ENCODE measurements at regions not wholly inside any gene's neighbourhood (a gene's known extent, or its start where the extent isn't known, plus 50 kb on each side); places are given as distances from the start of the nearest gene placed in this dataset.

- no peak for TF ChIP-seq ZNF532 (CRISPR knock-in tag; IDR thresholded peaks at IDR 0.05; ENCODE audit: borderline replicate concordance)
Measured at GRCh38 chr2:74039611-74040010, 54.9 kb downstream of the TET3 start (continued).

- DNase-seq (ENCODE audit: low spot score) (no peak), ATAC-seq (no peak)
- Mint-ChIP-seq H3K27ac (no peak overlapping the region), H3K4me1 (peaks cover 32% of the 10 kb centered on the region), H3K27me3 (ENCODE audit: low read depth) (no peaks in the 10 kb centered on the region), H3K9me3 (no peaks in the 10 kb centered on the region), H3K4me3 (no peak overlapping the region), H3K36me3 (no peaks in the 10 kb centered on the region)
- ChIA-PET POLR2A (interaction anchor here (1.4 kb wide), 1 partner anchor 27 kb away, joined by 3 read pairs; no protein-coding TSS in a partner anchor), CTCF (interaction anchor here (1.1 kb wide), 1 partner anchor 9 kb away, joined by 3 read pairs; no protein-coding TSS in a partner anchor)
- TF ChIP-seq, protein P1, sequence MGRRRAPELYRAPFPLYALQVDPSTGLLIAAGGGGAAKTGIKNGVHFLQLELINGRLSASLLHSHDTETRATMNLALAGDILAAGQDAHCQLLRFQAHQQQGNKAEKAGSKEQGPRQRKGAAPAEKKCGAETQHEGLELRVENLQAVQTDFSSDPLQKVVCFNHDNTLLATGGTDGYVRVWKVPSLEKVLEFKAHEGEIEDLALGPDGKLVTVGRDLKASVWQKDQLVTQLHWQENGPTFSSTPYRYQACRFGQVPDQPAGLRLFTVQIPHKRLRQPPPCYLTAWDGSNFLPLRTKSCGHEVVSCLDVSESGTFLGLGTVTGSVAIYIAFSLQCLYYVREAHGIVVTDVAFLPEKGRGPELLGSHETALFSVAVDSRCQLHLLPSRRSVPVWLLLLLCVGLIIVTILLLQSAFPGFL (CRISPR knock-in tag; IDR thresholded peaks at IDR 0.05; ENCODE audit: borderline replicate concordance), result no peak
- TF ChIP-seq NFYB (CRISPR knock-in tag; conservative IDR thresholded peaks at IDR 0.05; ENCODE audit: low read depth) (no peak), ZBTB21 (CRISPR knock-in tag; IDR thresholded peaks at IDR 0.05; ENCODE audit: borderline replicate concordance) (no peak), NR3C1 (CRISPR knock-in tag; conservative IDR thresholded peaks at IDR 0.05; ENCODE audit: low read depth) (no peak), EMX1 (CRISPR knock-in tag; IDR thresholded peaks at IDR 0.05) (no peak), MXD4 (CRISPR knock-in tag; IDR thresholded peaks at IDR 0.05; ENCODE audit: borderline replicate concordance) (no peak), NR1H2 (CRISPR knock-in tag; IDR thresholded peaks at IDR 0.05) (no peak), RELA (CRISPR knock-in tag; IDR thresholded peaks at IDR 0.05; ENCODE audit: borderline replicate concordance) (no peak), HMGA2 (CRISPR knock-in tag; IDR thresholded peaks at IDR 0.05) (no peak), RORB (CRISPR knock-in tag; IDR thresholded peaks at IDR 0.05) (no peak)
- TF ChIP-seq, protein P2, sequence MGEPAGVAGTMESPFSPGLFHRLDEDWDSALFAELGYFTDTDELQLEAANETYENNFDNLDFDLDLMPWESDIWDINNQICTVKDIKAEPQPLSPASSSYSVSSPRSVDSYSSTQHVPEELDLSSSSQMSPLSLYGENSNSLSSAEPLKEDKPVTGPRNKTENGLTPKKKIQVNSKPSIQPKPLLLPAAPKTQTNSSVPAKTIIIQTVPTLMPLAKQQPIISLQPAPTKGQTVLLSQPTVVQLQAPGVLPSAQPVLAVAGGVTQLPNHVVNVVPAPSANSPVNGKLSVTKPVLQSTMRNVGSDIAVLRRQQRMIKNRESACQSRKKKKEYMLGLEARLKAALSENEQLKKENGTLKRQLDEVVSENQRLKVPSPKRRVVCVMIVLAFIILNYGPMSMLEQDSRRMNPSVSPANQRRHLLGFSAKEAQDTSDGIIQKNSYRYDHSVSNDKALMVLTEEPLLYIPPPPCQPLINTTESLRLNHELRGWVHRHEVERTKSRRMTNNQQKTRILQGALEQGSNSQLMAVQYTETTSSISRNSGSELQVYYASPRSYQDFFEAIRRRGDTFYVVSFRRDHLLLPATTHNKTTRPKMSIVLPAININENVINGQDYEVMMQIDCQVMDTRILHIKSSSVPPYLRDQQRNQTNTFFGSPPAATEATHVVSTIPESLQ (CRISPR knock-in tag; IDR thresholded peaks at IDR 0.05), result no peak
Measured at GRCh38 chr2:74041182-74041581, 56.5 kb downstream of the TET3 start.

GRCh38 chr2:74041726-74042125 lies 57.0 kb downstream of the TET3 start:
- CTCF ChIA-PET, result interaction anchor here (1.1 kb wide), 1 partner anchor 9 kb away, joined by 3 read pairs; no protein-coding TSS in a partner anchor
- ATAC-seq, result no peak
- TF ChIP-seq MYBL2 (CRISPR knock-in tag; IDR thresholded peaks at IDR 0.05), result no peak
- TF ChIP-seq SMAD4 (CRISPR knock-in tag; IDR thresholded peaks at IDR 0.05), result no peak
- TF ChIP-seq PRRX2 (CRISPR knock-in tag; IDR thresholded peaks at IDR 0.05), result no peak
- no peak for TF ChIP-seq PRDM15 (CRISPR knock-in tag; IDR thresholded peaks at IDR 0.05)
- TF ChIP-seq ZNF396 (CRISPR knock-in tag; IDR thresholded peaks at IDR 0.05; ENCODE audit: borderline replicate concordance), result no peak
- TF ChIP-seq ESRRA (CRISPR knock-in tag; IDR thresholded peaks at IDR 0.05; ENCODE audit: borderline replicate concordance), result no peak
- no peak for TF ChIP-seq OVOL2 (CRISPR knock-in tag; IDR thresholded peaks at IDR 0.05; ENCODE audit: borderline replicate concordance)
- no peak for TF ChIP-seq ZNF232 (CRISPR knock-in tag; IDR thresholded peaks at IDR 0.05)
- no peak for TF ChIP-seq CBFB (CRISPR knock-in tag; IDR thresholded peaks at IDR 0.05; ENCODE audit: low read depth)
- TF ChIP-seq GTF2I (CRISPR knock-in tag; conservative IDR thresholded peaks at IDR 0.05), result no peak
- no peak for TF ChIP-seq IRF1 (CRISPR knock-in tag; IDR thresholded peaks at IDR 0.05)
- no peak for TF ChIP-seq NR2C2 (CRISPR knock-in tag; IDR thresholded peaks at IDR 0.05)
- TF ChIP-seq CREM (CRISPR knock-in tag; IDR thresholded peaks at IDR 0.05), result no peak

More at GRCh38 chr2:74041726-74042125, 57.0 kb downstream of the TET3 start:
- Mint-ChIP-seq H3K4me3 (no peak overlapping the region), H3K4me1 (peaks cover 29% of the 10 kb centered on the region), H3K27me3 (ENCODE audit: low read depth) (no peaks in the 10 kb centered on the region), H3K27ac (no peak overlapping the region), H3K36me3 (no peaks in the 10 kb centered on the region), H3K9me3 (no peaks in the 10 kb centered on the region)
- no peak for DNase-seq (ENCODE audit: low spot score)
- POLR2A ChIA-PET, result no interaction called here

All from WTC11 (cell line).